Activated effector memory CD4-positive, alpha-beta T cell treated with Interleukin-2 at 50 U/mL for 16 hours (primary cell): ENCODE measurements at regions not wholly inside any gene's neighbourhood (a gene's known extent, or its start where the extent isn't known, plus 50 kb on each side); places are given as distances from the start of the nearest gene placed in this dataset.
"Not testable (repeated sequence)": the region's sequence is repeated elsewhere in the genome, so short reads cannot be mapped to it uniquely, and the experiment has no call there.

Experiments used
- DNase-seq: peaks from one replicate; pipeline ENCODE4 v3.0.0-alpha.2; 2020

- DNase-seq = no peak
These were observed 193.0 kb upstream of the TPM1 start for GRCh38 chr15:62849316-62850106.

DNA sequence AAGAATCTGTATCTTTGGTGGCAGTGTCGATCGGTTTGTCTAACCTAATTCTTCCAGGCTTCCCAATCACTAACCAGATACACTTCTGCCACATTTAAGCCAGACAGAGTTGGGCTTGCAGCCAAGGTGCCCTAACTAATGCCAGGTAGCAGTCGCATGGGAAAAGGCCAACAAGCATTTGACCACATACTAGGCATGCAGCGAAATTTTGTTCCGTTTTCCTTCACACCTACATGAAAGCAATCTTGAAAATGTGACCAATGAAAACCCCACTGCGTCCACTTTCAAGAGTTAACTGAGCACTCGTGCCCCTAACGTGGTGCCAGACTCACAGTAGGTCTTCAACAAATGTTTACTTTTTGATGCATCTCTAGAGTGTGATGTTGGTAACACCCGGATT lies 192.2 kb upstream of the TPM1 start:
- no peak for DNase-seq

DNA sequence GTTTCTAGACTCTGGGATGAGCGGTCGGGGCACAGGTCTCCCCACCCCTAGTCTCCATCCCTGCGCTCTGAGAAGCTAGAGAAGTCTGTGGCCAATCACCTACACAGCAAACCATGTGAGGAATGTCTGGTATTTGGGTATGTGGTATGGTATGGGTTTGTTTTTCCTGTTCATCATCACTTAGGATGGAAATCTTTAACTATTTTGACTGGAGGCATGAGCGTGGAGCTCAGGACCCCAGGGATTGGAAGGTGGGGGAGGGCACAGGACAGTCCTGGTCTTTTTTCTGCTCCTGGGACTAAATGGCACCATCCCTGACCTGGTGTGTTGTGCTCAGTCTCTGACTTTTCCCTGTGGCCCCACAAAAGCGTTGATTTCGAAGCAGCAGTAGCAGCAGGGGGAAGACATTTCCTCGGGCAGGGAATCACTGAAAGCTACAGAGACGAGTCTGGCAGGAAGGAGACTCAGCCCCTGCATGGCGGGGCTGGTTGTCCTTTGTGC lies 191.7 kb upstream of the TPM1 start:
- no peak for DNase-seq

DNA sequence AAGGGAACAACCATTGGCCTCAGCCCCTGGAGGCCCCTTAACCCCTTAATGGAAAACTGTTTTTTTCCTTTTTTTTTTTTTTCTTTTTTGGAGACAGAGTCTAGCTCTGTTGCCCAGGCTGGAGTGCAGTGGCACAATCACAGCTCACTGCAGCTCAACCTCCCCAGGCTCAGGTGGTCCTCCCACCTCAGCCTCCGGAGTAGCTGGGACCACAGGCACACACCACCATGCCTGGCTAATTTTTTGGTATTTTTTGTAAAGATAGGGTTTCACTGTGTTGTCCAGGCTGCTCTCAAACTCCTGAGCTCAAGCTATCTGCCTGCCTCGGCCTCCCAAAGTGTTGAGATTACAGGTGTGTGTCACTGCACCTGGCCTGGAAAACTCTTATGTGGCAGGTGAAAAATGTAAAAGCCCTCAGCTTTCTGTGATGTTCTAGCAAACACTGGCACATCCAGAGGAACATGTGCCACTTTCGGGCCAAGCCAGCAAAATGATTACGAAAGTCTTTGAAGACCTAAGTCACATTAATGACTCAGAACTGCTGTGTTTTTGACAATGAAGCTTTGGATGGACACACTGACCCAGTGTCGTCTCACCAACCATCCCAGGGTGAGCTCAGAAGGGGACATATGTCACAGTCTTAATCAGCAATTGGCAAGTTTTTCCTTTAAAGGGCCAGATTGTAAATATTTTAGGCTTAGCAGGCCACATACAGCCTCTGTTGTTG lies 189.3 kb upstream of the TPM1 start:
- DNase-seq = no peak

- no peak for DNase-seq
These were observed 188.7 kb upstream of the TPM1 start for GRCh38 chr15:62853841-62854225.

DNA sequence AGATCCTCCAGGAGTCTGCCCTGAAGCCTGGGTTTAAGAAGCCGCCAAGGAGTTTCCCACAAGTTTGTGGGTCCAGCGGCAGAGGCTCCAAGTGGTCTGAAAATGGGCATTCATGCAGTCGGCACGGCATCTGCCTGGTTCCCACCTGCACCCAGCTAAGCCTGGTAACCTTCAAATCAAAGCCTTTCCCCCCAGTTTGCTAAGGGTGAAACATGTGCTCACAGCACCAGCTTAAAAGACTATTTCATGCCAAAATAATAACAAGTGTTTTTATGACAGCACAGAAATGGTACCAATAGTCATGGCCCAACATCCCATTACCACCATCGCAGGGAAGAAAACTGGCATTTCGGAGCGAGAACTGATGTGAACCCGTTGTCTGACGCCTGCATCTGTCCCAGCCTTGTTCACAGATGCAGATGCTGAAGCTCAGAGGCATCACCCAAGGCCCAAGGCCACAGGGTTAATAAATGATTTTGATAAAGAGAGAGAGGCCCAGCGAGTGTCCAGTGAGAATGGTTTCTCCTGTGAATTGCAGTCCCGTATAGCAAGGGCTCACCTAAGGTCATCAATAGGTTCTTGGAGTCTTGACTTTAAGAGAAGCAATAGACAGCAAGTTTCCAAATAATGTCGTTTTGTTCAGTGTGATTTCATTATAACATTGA lies 188.0 kb upstream of the TPM1 start:
- no peak for DNase-seq

GRCh38 chr15:62855085-62855476 lies 187.5 kb upstream of the TPM1 start:
- no peak for DNase-seq

- DNase-seq = no peak
These were observed 185.9 kb upstream of the TPM1 start for GRCh38 chr15:62856466-62857246.

GRCh38 chr15:62857411-62857853 lies 185.1 kb upstream of the TPM1 start:
- no peak for DNase-seq

DNA sequence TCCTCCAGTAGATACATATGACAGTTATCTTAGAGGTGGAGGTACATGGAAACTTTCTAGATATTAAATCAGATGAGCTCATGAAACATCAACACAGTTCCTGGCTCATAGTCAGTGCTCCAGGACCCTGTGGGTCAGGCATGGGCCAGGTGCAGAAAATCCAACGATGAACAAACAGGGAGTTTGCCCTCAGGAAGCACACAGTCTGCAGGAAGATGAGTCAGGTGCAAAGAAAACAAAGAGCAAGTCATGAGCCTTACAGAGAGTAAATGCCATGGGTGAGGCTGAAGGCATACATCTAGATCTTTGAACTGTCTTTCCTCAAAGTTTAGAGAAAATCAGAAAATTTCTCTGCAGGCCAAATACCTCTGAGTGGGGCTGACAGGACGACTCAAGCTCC lies 184.2 kb upstream of the TPM1 start:
- no peak for DNase-seq

DNA sequence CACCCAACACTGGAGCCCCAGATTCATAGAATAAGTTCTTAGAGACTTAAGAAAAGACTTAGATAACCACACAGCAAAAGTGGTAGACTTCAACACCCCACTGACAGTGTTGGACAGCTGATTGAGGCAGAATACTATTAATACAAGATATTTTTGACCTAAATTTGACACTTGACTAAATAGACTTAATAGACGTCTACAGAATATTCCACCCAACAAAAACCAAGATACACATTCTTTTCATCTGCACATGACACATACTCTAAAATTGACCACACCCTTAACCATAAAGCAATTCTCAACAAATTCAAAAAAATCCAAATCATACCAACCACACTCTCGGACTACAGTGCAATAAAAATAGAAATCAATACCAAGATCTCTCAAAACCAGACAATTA lies 179.8 kb upstream of the TPM1 start:
- no peak for DNase-seq

GRCh38 chr15:62866366-62866765 lies 176.2 kb upstream of the TPM1 start:
- no peak for DNase-seq

GRCh38 chr15:62867844-62868243 lies 174.7 kb upstream of the TPM1 start:
- no peak for DNase-seq

GRCh38 chr15:62868507-62868906 lies 174.0 kb upstream of the TPM1 start:
- no peak for DNase-seq

- no peak for DNase-seq
These were observed 173.4 kb upstream of the TPM1 start for GRCh38 chr15:62869116-62869515.

GRCh38 chr15:62870216-62870615 lies 172.3 kb upstream of the TPM1 start:
- DNase-seq = no peak

GRCh38 chr15:62870701-62871100 lies 171.8 kb upstream of the TPM1 start:
- DNase-seq = not testable (repeated sequence)

- no peak for DNase-seq
These were observed 169.3 kb upstream of the TPM1 start for GRCh38 chr15:62873203-62873602.

DNA sequence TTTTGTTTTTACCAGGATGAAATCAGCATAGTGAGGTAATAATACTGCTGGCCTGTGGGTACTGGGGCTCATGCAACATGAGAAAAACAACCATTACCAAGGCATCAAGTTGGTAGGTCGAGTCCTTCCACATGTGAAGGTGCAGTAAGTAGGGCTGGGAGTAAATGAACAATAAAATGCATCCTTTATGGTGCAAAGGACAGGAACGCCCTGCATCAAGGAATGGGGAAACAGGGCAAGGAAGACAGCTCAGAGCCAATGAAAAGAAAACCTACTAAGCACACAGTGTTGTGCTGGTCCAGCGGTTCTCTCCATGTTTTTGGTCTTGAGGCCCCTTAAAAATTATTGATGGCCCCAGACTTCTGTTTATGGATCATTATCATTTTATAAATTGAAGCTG lies 168.5 kb upstream of the TPM1 start:
- DNase-seq = no peak

DNA sequence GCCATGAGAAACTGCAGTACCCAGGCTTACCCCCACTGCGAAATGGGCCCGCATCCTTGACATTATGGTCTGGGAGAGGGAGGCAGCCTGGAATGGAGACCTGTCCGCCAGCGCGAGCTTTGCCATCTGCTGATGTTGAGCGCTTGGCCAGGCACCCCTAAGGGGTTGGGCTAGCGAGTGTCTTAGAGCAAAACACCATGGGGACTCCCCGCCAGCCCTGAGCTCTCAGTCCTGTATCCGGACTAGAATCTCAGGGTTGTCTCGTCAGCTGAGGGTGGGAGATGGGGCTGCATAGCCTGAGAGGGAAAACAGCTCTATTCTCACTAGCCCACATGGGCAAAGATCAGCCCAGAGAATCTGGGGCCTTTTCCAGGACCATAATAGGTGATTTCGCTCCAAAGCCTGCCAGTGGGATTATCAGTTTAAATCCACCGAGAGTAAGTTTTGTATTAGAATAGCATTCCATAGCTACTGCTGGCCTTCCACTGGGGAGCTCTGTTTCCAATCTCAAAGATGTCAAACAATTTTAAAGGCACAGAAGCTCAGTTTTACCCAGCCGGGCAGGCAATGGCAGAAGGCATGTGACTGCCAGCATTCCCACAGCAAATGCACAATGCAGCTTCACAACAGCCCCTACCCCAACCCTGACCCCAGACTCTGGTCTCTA lies 167.5 kb upstream of the TPM1 start:
- DNase-seq = no peak

GRCh38 chr15:62875626-62876021 lies 166.9 kb upstream of the TPM1 start:
- no peak for DNase-seq

- DNase-seq = no peak
These were observed 165.2 kb upstream of the TPM1 start for GRCh38 chr15:62877276-62877857.
